ENCODE measurements at regions not wholly inside any gene's neighbourhood (a gene's known extent, or its start where the extent isn't known, plus 50 kb on each side); places are given as distances from the start of the nearest gene placed in this dataset.

GRCh38 chr13:65347420-65348030 is 1882.6 kb downstream of the PCDH9 start:
- no peak for DNase-seq (ENCODE audit: low spot score in 2 of 2)
- Histone ChIP-seq H3K4me1 (no peaks in the 10 kb centered on the region), H3K9me3 (peaks cover 0 to 7% (median 3%) of the 10 kb centered on the region in 4 donors), H3K27me3 (no peaks in the 10 kb centered on the region), H3K36me3 (no peaks in the 10 kb centered on the region), H3K4me3 (no peak overlapping the region), H3K27ac (no peak overlapping the region)
- no peak for TF ChIP-seq CTCF (IDR thresholded peaks at IDR 0.05)
- TF ChIP-seq EP300 (IDR thresholded peaks at IDR 0.05), result no peak
- no peak for TF ChIP-seq POLR2A (IDR thresholded peaks at IDR 0.05)
- WGBS, 2 donors, result 86 to 98% methylated on average over 2 of the region's 2 CpGs

DNA sequence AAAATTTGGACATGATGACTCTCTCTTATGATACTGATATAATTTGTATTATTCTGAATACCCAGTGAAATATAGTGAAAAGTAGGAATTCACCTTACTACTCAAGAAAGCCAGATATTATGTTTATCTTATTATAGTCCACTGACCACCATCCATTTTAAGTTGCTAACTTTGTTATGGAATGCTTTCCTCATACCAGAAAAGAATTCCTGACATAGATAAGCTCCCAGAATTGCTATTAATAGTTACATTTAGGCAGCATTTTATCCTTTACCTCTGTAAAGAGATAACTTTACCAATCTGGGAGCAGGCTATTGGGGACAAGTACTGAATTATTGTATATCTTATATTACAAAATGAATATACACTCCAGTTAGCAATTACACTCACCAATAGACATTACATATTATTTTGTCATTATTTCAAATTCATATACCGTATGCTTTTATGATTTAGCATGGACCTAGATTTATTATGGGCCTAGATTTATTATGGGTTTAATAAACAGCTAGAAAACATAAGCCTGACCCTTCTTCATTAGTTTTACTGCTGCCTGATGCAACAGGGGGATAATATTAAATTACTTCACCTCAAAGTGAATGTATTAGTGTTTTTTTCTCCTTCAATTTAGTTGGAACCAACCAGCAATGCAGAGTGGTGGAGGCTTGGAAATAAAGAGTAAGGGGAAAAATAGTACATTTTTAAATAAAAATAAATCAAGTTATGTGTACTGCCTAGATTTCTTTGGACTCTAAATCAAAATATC is 1886.1 kb downstream of the PCDH9 start:
- Histone ChIP-seq H3K36me3 (no peaks in the 10 kb centered on the region), H3K9me3 (peaks cover 0 to 7% (median 3%) of the 10 kb centered on the region in 4 donors), H3K27me3 (no peaks in the 10 kb centered on the region), H3K27ac (no peak overlapping the region), H3K4me1 (no peaks in the 10 kb centered on the region), H3K4me3 (no peak overlapping the region)
- no peak for TF ChIP-seq EP300 (IDR thresholded peaks at IDR 0.05)
- TF ChIP-seq CTCF (IDR thresholded peaks at IDR 0.05), result no peak
- no peak for TF ChIP-seq POLR2A (IDR thresholded peaks at IDR 0.05)
- no peak for DNase-seq (ENCODE audit: low spot score in 2 of 2)
- 50 to 89% methylated on average over 1 of the region's 1 CpG for WGBS, 2 donors

- TF ChIP-seq EP300 (IDR thresholded peaks at IDR 0.05) (no peak), POLR2A (IDR thresholded peaks at IDR 0.05) (no peak), CTCF (IDR thresholded peaks at IDR 0.05) (no peak)
Observed at GRCh38 chr13:65342541-65343337, 1887.4 kb downstream of the PCDH9 start.

GRCh38 chr13:65339241-65339640 is 1890.9 kb downstream of the PCDH9 start:
- 63 to 66% methylated on average over 3 of the region's 3 CpGs for WGBS, 2 donors
- Histone ChIP-seq H3K36me3 (no peaks in the 10 kb centered on the region), H3K4me3 (no peak overlapping the region), H3K27ac (no peak overlapping the region), H3K4me1 (no peaks in the 10 kb centered on the region), H3K9me3 (no peaks in the 10 kb centered on the region), H3K27me3 (no peaks in the 10 kb centered on the region)
- DNase-seq (ENCODE audit: low spot score in 2 of 2), result no peak
- no peak for TF ChIP-seq CTCF (IDR thresholded peaks at IDR 0.05)
- TF ChIP-seq POLR2A (IDR thresholded peaks at IDR 0.05), result no peak
- TF ChIP-seq EP300 (IDR thresholded peaks at IDR 0.05), result no peak

More at GRCh38 chr13:65342541-65343337, 1887.4 kb downstream of the PCDH9 start:
- Histone ChIP-seq H3K36me3 (no peaks in the 10 kb centered on the region), H3K4me1 (no peaks in the 10 kb centered on the region), H3K9me3 (peaks cover 0 to 7% (median 3%) of the 10 kb centered on the region in 4 donors), H3K4me3 (no peak overlapping the region), H3K27me3 (no peaks in the 10 kb centered on the region), H3K27ac (no peak overlapping the region)
- no peak for DNase-seq (ENCODE audit: low spot score in 2 of 2)

DNA sequence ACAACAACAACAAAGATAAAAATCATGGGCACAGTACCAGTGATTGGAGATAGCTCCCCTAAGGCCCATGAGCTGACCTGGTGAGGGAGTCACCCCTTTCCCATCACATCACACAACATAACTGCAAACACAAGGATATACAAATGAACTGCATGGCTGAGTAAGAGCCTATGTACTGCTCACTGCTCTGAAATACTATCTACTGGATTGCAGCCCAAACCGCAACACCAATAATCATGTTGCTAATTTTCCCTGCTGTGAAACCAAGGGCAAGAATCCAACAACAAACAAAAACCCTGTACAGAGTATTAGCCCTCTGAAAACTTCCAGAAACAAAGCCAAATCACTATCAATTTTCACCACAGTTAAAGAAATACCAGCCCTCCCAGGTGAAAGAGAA is 1893.2 kb downstream of the PCDH9 start:
- H3K27me3 ChIP-seq, result no peaks in the 10 kb centered on the region
- H3K27ac ChIP-seq, result no peak overlapping the region
- H3K4me1 ChIP-seq, result no peaks in the 10 kb centered on the region
- TF ChIP-seq EP300 (IDR thresholded peaks at IDR 0.05) (no peak), POLR2A (IDR thresholded peaks at IDR 0.05) (no peak), CTCF (IDR thresholded peaks at IDR 0.05) (no peak)
- DNase-seq (ENCODE audit: low spot score in 2 of 2), result no peak
- H3K4me3 ChIP-seq, result no peak overlapping the region
- no peaks in the 10 kb centered on the region for H3K36me3 ChIP-seq
- WGBS, 2 donors, result 80 to 88% methylated on average over 1 of the region's 1 CpG
- no peaks in the 10 kb centered on the region for H3K9me3 ChIP-seq
